DOHH2 (cell line): ENCODE measurements at regions not wholly inside any gene's neighbourhood (a gene's known extent, or its start where the extent isn't known, plus 50 kb on each side); places are given as distances from the start of the nearest gene placed in this dataset.

ENCODE experiments used
- H3F3A ChIP-seq: fragments of 200-600 bp; sonication (generic), shearing (Covaris generic); 2 replicates; pipeline ENCODE4 v1.6.0; 2016; ENCODE audit warnings: antibody characterized with exemption, mild to moderate bottlenecking; ENCODE audit not compliant: control insufficient read depth, insufficient read depth
- H3K27ac ChIP-seq: fragments of 200-600 bp; sonication (generic); 2 replicates; pipeline ENCODE4 v1.5.1; 2014; ENCODE audit warnings: low read depth, mild to moderate bottlenecking, low read length, moderate library complexity
- H3K27me3 ChIP-seq: fragments of 200-600 bp; sonication (generic); 2 replicates; pipeline ENCODE4 v1.6.1; 2014; ENCODE audit warnings: mild to moderate bottlenecking, low read length, mixed read lengths; ENCODE audit not compliant: control insufficient read depth
- H3K36me3 ChIP-seq: fragments of 200-600 bp; sonication (generic); 2 replicates; pipeline ENCODE4 v1.6.1; 2014; ENCODE audit warnings: mild to moderate bottlenecking, low read length, moderate library complexity, mixed read lengths; ENCODE audit not compliant: control insufficient read depth
- H3K4me1 ChIP-seq: fragments of 200-600 bp; sonication (generic); 2 replicates; pipeline ENCODE4 v1.6.1; 2014; ENCODE audit warnings: mild to moderate bottlenecking, low read length, mixed read lengths; ENCODE audit not compliant: control insufficient read depth
- H3K4me2 ChIP-seq: fragments of 200-600 bp; sonication (generic); 2 replicates; pipeline ENCODE4 v1.6.0; 2014; ENCODE audit warnings: mild to moderate bottlenecking, low read length, moderate library complexity
- H3K4me3 ChIP-seq: fragments of 200-600 bp; sonication (generic); 2 replicates; pipeline ENCODE4 v1.5.1; 2014; ENCODE audit warnings: mild to moderate bottlenecking, low read length, mixed read lengths
- H3K79me2 ChIP-seq: fragments of 200-600 bp; sonication (generic); 2 replicates; pipeline ENCODE4 v1.6.1; 2014; ENCODE audit warnings: mild to moderate bottlenecking, low read length, mixed read lengths; ENCODE audit not compliant: control insufficient read depth
- H3K9me2 ChIP-seq: fragments of 200-600 bp; sonication (generic); replicated peaks from 2 replicates; pipeline ENCODE4 v1.6.1; 2014; ENCODE audit warnings: mild to moderate bottlenecking, low read length, mixed read lengths; ENCODE audit not compliant: control insufficient read depth
- H3K9me3 ChIP-seq: fragments of 200-600 bp; sonication (generic); 2 replicates; pipeline ENCODE4 v1.6.1; 2014; ENCODE audit warnings: antibody characterized with exemption, low read length, mixed read lengths; ENCODE audit not compliant: control insufficient read depth, insufficient read depth
- H4K20me1 ChIP-seq: fragments of 200-600 bp; sonication (generic); 2 replicates; pipeline ENCODE4 v1.6.0; 2014; ENCODE audit warnings: low read depth, mild to moderate bottlenecking, antibody characterized with exemption, low read length, moderate library complexity; ENCODE audit not compliant: control insufficient read depth, insufficient read depth
- CTCF ChIP-seq: fragments of 200-600 bp; sonication (generic); IDR thresholded peaks from one replicate; pipeline ENCODE4 v1.5.1; 2014; ENCODE audit warnings: antibody characterized with exemption, mild to moderate bottlenecking, low read depth, low read length; ENCODE audit not compliant: poor library complexity, severe bottlenecking
- EZH2phosphoT487 ChIP-seq: fragments of 200-600 bp; sonication (generic); IDR thresholded peaks from 2 replicates; pipeline ENCODE4 v1.6.1; 2017; ENCODE audit warnings: borderline replicate concordance, mild to moderate bottlenecking, antibody characterized with exemption, low read length, moderate library complexity, mixed read lengths

- Histone ChIP-seq H3K4me2 (no peak overlapping the region), H3K36me3 (no peaks in the 10 kb centered on the region), H4K20me1 (no peaks in the 10 kb centered on the region), H3K79me2 (no peaks in the 10 kb centered on the region), H3K27me3 (no peaks in the 10 kb centered on the region), H3K9me3 (no peaks in the 10 kb centered on the region), H3K4me3 (no peak overlapping the region), H3K9me2 (no peaks in the 10 kb centered on the region), H3K4me1 (no peaks in the 10 kb centered on the region), H3K27ac (no peak overlapping the region), H3F3A (no peaks in the 10 kb centered on the region)
- TF ChIP-seq CTCF (no peak), EZH2phosphoT487 (no peak)
These were observed 313.2 kb upstream of the MTPN start for GRCh38 chr7:136290351-136290750.

GRCh38 chr7:136278057-136278456 lies 300.9 kb upstream of the MTPN start:
- H3K4me3 ChIP-seq, result no peak overlapping the region
- H3K27me3 ChIP-seq, result no peaks in the 10 kb centered on the region
- no peaks in the 10 kb centered on the region for H3K79me2 ChIP-seq
- no peaks in the 10 kb centered on the region for H3K9me3 ChIP-seq
- no peaks in the 10 kb centered on the region for H4K20me1 ChIP-seq
- no peaks in the 10 kb centered on the region for H3K4me1 ChIP-seq
- no peak overlapping the region for H3K4me2 ChIP-seq
- H3K9me2 ChIP-seq, result no peaks in the 10 kb centered on the region
- no peaks in the 10 kb centered on the region for H3F3A ChIP-seq
- H3K36me3 ChIP-seq, result no peaks in the 10 kb centered on the region
- no peak overlapping the region for H3K27ac ChIP-seq
- no peak for TF ChIP-seq EZH2phosphoT487
- TF ChIP-seq CTCF, result no peak

DNA sequence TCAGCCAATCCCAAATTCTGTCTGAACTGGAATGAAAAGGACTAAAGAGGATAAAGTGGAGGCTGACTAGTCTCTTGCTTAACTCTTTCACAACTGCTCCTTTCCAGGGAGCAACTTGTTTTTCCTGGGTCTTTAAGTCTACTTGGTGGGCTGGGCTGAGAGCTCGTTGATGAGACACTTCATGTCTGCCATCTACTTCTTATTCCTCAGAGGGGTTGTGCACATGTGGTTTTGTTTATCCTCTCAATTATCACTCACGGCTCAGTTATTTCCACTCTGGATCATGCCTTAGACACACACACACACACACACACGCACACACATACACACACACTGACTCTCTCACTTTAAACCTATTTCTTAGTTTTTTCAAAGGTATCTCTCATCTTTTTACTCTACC lies 298.6 kb upstream of the MTPN start:
- no peaks in the 10 kb centered on the region for H3K27me3 ChIP-seq
- no peaks in the 10 kb centered on the region for H3K9me2 ChIP-seq
- H3K4me1 ChIP-seq, result no peaks in the 10 kb centered on the region
- no peaks in the 10 kb centered on the region for H3K79me2 ChIP-seq
- no peak overlapping the region for H3K4me2 ChIP-seq
- no peaks in the 10 kb centered on the region for H4K20me1 ChIP-seq
- no peaks in the 10 kb centered on the region for H3K36me3 ChIP-seq
- no peaks in the 10 kb centered on the region for H3K9me3 ChIP-seq
- H3K4me3 ChIP-seq, result no peak overlapping the region
- TF ChIP-seq CTCF, result no peak
- no peaks in the 10 kb centered on the region for H3F3A ChIP-seq
- H3K27ac ChIP-seq, result no peak overlapping the region
